HG03066 (cell line): ENCODE measurements at regions not wholly inside any gene's neighbourhood (a gene's known extent, or its start where the extent isn't known, plus 50 kb on each side); places are given as distances from the start of the nearest gene placed in this dataset.

Source experiments
- ATAC-seq: cut with Tn5 transposase; IDR thresholded peaks from one replicate; pipeline ENCODE4 v1.9.1; 2021; ENCODE audit warnings: low read depth; ENCODE audit not compliant: unreplicated experiment

DNA sequence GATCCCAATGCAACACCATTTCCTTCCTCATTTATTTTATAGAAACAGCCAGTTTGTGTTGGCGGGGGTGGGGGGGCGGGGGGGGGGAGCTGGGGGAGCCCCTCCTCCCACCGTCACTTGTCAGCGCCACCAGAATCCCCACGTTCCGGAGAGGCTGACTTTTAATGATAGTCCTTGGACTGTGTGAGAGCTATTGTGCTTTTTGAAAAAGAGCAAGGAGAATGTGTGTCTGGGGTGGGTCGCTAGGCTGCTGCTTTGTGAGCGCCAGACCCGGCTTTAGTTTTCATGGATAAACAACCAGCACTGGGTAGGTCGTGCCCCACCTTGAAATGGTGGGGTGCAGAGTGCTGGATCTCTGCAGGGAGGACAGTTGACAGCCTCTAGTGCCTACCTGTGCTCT lies 135.0 kb upstream of the ONECUT1 start:
- no peak for ATAC-seq

GRCh38 chr15:52924630-52925029 lies 134.5 kb upstream of the ONECUT1 start:
- ATAC-seq = no peak

DNA sequence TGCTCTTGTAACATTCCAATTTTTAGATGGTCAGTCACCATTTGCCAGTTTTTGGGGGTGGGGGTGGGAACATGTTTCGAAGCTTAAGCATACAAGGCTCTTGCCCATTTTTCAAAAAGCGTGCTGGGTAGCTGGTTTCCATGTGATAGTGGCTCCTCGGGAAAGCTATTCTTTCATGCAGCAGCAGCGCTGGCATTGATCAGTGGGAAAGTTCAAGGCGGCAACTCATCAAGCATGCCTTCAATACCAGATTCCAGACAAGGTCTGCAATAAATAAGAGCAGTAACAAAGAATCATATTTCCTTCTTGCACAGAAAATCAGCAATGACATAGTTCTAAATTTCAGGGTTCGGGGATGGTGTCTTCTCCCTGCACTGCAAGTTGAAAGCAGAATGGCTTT lies 133.5 kb upstream of the ONECUT1 start:
- ATAC-seq = no peak

- ATAC-seq = no peak
These were observed 132.7 kb upstream of the ONECUT1 start for GRCh38 chr15:52922871-52923270.

GRCh38 chr15:52912172-52912571 lies 122.0 kb upstream of the ONECUT1 start:
- ATAC-seq = no peak

DNA sequence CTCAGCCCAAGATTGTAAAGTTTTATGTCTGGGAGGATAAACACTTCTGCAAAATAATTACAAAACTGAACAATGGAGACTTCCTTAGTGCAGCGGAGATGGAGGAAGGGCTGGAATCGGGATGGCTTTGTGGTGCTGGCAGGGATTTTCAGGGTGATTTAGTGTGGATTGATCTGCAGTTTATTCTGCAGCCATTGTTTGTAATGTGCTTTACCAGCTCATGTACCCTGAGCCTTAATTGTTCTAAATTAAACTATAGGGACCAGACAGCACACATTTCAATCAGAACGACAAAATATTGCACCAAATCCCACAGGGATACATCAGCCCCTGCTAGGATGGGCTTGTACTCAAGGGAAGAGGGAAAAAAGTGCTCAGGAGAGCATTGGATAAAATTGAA lies 103.2 kb upstream of the ONECUT1 start:
- no peak for ATAC-seq

- no peak for ATAC-seq
These were observed 89.8 kb upstream of the ONECUT1 start for GRCh38 chr15:52879904-52880303.

DNA sequence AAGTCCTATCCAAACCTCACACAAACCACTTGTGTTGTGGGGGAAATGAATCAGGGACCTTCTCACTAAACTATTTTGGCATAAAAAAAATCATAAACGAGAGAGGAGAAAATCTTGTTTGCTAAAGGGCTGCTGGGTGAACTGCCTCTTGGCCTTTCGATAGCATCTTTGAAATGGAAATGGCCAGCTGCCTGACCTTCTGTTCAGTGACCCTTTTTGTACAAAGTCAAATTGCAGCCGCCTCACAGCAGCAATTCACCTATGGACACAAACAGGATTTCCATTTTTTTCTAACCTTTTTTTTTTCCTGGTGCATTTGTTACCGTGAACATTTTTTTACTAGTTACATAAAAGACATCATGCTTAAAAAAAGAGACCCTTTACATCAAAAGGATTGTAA lies 89.0 kb upstream of the ONECUT1 start:
- ATAC-seq = no peak

GRCh38 chr15:52876991-52877663 lies 87.0 kb upstream of the ONECUT1 start:
- ATAC-seq = no peak

DNA sequence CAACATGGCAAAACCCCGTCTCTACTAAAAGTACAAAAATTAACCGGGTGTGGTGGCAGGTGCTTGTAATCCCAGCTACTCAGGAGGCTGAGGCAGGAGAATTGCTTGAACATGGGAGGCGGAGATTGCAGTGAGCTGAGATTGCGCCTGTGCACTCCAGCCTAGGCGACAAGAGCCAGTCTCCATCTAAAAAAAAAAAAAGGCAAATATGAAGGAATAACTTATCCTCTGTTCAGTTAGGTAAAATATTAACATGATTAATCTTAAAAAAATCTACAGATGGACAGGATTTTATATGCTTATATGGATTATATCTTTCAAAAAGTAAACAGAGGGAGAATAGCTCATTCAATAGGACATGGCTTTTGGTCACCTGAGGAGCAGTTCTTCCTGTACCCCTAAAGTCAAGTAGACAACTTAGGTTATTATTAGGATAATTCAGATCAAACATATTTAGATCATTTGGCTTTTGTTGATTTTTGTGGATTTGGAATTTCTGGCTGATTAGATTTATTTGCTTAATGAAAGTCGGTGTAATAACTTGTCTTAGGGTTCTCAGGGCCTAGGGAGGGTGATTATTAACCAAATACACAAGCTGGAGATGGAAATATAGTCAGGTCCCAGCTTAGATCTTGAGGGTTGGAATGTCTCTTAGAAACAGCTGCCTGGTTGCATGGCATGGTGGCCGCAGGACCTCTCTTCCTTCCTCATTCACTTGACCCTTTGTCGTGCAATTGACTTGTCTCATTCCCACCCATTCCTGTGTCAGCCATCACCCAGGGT lies 82.1 kb upstream of the ONECUT1 start:
- ATAC-seq = no peak

DNA sequence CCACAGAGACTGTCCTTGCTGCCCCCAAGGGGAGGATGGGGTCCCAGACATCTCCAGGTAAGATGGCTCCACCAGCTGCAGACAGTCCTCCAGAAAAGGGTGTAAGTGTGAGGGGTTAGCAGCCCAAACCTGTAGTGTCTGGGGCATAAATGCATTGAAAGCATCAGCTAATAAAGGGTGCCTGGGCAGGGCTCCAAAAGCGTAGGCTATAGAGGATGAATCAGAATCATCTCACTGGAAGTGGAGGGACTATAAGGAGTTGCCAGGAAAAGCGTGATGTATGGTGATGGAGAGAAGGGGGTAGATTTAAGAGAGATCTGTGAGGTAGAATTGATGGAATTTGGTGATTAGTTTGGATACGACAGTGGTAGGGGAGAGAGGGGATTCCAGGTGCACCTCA lies 79.9 kb upstream of the ONECUT1 start:
- ATAC-seq = no peak

DNA sequence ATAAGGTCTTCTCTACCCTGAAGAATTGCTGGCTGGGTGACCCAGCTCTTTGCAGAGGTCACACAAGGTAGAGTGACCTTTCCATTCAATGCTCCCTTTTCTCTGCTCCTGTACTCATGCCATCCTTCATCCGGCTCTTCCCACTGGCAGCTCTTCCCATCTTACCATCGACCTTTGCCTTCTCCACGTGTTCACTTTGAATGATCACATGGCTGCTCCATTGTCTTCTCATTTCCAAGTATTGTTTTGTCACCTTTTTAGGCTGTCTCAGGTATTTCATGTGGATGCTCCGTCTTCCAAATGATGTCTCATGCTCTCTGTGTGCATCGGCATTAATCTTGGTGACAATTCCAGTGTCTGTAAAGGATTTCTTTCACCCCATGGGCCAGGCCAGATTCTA lies 76.6 kb upstream of the ONECUT1 start:
- no peak for ATAC-seq

GRCh38 chr15:52862677-52863076 lies 72.5 kb upstream of the ONECUT1 start:
- no peak for ATAC-seq

- ATAC-seq = no peak
These were observed 68.6 kb upstream of the ONECUT1 start for GRCh38 chr15:52858782-52859176.

GRCh38 chr15:52857937-52858781 lies 68.0 kb upstream of the ONECUT1 start:
- ATAC-seq = no peak

- ATAC-seq = no peak
These were observed 67.3 kb upstream of the ONECUT1 start for GRCh38 chr15:52857471-52857870.

- no peak for ATAC-seq
These were observed 66.2 kb upstream of the ONECUT1 start for GRCh38 chr15:52856286-52856685.

DNA sequence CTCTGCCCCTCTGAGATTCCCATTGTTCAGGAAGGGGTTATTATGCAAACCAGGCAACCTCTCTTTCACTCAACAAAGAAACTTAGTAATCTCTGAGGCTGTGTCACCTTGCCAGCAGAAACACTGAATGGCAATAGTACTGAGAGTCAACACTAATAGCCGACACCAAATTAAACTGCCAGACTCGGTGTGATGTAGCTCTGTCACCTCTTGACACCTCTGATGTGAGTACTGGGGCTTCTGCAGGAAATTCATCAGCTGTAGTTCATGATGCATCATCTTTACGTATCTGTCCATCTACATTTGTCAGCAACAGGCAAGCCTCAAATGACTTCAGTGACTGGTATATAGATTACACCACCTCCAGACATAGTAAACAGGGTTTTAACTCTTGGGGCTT lies 65.0 kb upstream of the ONECUT1 start:
- ATAC-seq = no peak

DNA sequence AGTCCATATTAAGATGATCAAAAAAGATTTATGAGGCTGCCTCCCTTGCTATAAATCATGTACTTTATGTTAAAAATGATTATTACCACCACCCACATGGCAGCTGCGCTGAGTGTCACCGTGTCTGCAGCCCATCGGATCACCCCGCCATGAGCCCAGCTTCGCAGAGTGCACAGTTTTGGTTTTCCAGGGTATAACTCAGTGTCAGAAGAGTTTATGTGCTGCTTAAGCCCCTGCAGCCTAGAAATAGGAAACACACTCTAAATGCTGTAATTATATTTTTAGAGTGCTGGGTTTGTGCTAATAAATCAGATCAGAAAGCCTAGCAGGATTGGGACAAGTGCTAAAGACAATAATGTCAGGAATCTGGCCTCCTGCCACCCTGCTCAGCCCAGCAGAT lies 54.7 kb upstream of the ONECUT1 start:
- no peak for ATAC-seq
